ENCODE measurements at regions not wholly inside any gene's neighbourhood (a gene's known extent, or its start where the extent isn't known, plus 50 kb on each side); places are given as distances from the start of the nearest gene placed in this dataset.

DNA sequence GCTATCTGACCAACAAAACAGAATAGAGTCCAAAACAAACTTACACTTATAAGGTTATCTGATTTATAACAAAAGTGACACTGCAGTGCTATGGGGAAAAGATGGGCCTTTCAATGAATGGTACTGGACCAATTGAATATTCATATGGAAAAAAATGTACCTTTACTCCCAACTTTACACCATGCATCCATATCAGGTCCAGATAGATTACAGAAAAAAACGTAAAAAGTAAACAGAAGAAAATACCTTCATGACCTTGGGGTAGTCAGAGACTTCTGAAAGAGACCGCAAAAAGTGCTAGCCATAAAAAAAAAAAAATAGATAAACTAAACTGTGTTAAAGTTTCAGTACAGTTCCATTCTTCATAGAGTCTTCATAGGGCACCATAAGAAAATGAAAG lies 308.3 kb downstream of the GXYLT1 start:
- H3K4me1 Mint-ChIP-seq (ENCODE audit: unreplicated experiment): no peaks in the 10 kb centered on the region
- TF ChIP-seq, protein P1, sequence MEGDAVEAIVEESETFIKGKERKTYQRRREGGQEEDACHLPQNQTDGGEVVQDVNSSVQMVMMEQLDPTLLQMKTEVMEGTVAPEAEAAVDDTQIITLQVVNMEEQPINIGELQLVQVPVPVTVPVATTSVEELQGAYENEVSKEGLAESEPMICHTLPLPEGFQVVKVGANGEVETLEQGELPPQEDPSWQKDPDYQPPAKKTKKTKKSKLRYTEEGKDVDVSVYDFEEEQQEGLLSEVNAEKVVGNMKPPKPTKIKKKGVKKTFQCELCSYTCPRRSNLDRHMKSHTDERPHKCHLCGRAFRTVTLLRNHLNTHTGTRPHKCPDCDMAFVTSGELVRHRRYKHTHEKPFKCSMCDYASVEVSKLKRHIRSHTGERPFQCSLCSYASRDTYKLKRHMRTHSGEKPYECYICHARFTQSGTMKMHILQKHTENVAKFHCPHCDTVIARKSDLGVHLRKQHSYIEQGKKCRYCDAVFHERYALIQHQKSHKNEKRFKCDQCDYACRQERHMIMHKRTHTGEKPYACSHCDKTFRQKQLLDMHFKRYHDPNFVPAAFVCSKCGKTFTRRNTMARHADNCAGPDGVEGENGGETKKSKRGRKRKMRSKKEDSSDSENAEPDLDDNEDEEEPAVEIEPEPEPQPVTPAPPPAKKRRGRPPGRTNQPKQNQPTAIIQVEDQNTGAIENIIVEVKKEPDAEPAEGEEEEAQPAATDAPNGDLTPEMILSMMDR (IDR thresholded peaks at IDR 0.05; ENCODE audit: unreplicated experiment): no peak
- no peak overlapping the region for H3K27ac Mint-ChIP-seq (ENCODE audit: unreplicated experiment)
- no peak for DNase-seq (ENCODE audit: low spot score)
- peaks cover 1% of the 10 kb centered on the region for H3K27me3 Mint-ChIP-seq (ENCODE audit: unreplicated experiment)
- no peaks in the 10 kb centered on the region for H3K36me3 Mint-ChIP-seq (ENCODE audit: low read depth, unreplicated experiment)
- no peak overlapping the region for H3K4me3 Mint-ChIP-seq (ENCODE audit: unreplicated experiment)
- no peaks in the 10 kb centered on the region for H3K9me3 Mint-ChIP-seq (ENCODE audit: unreplicated experiment)

DNA sequence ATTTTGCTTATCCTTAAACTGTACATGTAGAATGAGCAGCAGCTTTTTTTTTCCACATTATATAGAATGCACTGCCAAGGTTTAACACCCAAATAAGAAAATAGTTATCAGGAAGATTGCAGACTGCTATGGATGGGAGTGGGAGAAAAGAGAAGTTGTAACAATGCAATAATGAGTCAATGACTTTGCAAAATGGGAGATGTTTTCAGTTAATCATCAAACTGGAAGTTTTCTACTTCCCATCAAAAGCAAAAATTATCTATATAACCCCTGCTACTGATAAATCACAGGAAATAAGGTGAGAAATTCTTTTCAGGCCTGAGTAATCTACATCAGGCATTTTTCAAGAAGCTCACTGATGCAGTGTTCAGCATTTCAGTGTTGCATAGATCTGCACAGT lies 309.1 kb downstream of the GXYLT1 start:
- no peak for DNase-seq (ENCODE audit: low spot score)
- H3K4me1 Mint-ChIP-seq (ENCODE audit: unreplicated experiment): no peaks in the 10 kb centered on the region
- H3K36me3 Mint-ChIP-seq (ENCODE audit: low read depth, unreplicated experiment): no peaks in the 10 kb centered on the region
- H3K27me3 Mint-ChIP-seq (ENCODE audit: unreplicated experiment): peaks cover 1% of the 10 kb centered on the region
- H3K4me3 Mint-ChIP-seq (ENCODE audit: unreplicated experiment): no peak overlapping the region
- H3K9me3 Mint-ChIP-seq (ENCODE audit: unreplicated experiment): no peaks in the 10 kb centered on the region
- TF ChIP-seq, protein P1 (IDR thresholded peaks at IDR 0.05; ENCODE audit: unreplicated experiment): no peak
- no peak overlapping the region for H3K27ac Mint-ChIP-seq (ENCODE audit: unreplicated experiment)

DNA sequence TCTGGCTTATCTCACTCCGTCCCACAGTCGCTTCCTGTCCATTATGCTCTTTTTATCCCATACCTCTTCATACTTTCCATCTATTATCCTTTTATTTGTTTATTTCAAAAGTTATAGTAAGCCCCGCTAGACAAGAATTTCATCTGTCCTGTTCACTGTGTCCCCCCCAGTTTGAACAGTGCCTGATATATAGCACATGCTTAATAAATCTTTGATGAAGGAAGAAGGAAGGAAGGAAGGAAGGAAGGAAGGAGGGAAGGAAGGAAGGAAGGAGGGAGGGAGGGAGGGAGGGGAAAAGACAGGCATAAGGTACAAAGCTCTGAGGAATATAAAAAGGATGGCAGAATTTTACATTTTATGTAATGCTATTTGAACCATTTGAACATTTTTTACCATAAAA lies 324.7 kb downstream of the GXYLT1 start:
- Mint-ChIP-seq H3K4me1 (ENCODE audit: unreplicated experiment) (no peaks in the 10 kb centered on the region), H3K4me3 (ENCODE audit: unreplicated experiment) (no peak overlapping the region), H3K27me3 (ENCODE audit: unreplicated experiment) (no peaks in the 10 kb centered on the region), H3K27ac (ENCODE audit: unreplicated experiment) (no peak overlapping the region), H3K36me3 (ENCODE audit: low read depth, unreplicated experiment) (no peaks in the 10 kb centered on the region), H3K9me3 (ENCODE audit: unreplicated experiment) (no peaks in the 10 kb centered on the region)
- DNase-seq (ENCODE audit: low spot score): no peak
- TF ChIP-seq, protein P1 (IDR thresholded peaks at IDR 0.05; ENCODE audit: unreplicated experiment): no peak

DNA sequence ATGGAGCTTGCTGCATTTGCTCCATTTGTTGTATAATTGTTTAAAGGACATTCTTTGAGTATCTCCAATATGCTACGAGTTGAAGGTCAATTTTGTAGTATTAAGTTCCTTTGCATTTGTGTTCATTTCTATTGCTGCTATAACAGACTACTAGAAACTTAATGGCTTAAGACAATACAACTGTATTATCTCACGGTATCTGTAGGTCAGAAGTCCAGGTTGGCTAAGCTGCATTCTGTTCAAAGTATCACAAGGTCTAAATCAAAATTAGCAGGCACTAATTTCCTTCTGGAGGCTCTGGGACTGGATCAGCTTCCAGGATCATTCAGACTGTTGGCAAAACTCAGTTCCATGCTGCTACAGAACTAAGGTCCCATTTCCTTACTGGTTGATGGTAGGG lies 340.6 kb downstream of the GXYLT1 start:
- Mint-ChIP-seq H3K27me3 (ENCODE audit: unreplicated experiment) (no peaks in the 10 kb centered on the region), H3K4me1 (ENCODE audit: unreplicated experiment) (peaks cover 3% of the 10 kb centered on the region), H3K9me3 (ENCODE audit: unreplicated experiment) (no peaks in the 10 kb centered on the region), H3K4me3 (ENCODE audit: unreplicated experiment) (no peak overlapping the region), H3K27ac (ENCODE audit: unreplicated experiment) (no peak overlapping the region), H3K36me3 (ENCODE audit: low read depth, unreplicated experiment) (no peaks in the 10 kb centered on the region)
- no peak for DNase-seq (ENCODE audit: low spot score)
- TF ChIP-seq, protein P1 (IDR thresholded peaks at IDR 0.05; ENCODE audit: unreplicated experiment): no peak

DNA sequence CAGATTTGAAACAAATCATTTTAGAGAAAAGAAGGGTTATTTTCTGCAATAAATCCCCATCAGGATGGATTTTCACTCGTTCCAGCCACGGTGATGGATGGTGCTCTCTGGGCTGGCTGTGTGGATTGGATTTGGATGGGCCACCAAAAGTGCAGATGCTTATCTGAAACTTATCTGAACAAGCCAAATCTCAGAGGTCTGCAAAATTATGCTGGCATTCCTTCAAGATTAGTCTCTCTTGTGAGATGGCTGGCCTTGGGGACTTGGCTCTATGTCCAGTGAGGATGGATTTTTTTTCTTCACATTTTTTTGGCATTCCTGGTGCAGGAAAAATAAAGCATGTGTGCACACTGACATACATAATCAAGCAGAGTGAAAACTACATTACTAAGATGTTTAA lies 341.9 kb downstream of the GXYLT1 start:
- no peaks in the 10 kb centered on the region for H3K36me3 Mint-ChIP-seq (ENCODE audit: low read depth, unreplicated experiment)
- no peak for DNase-seq (ENCODE audit: low spot score)
- H3K27ac Mint-ChIP-seq (ENCODE audit: unreplicated experiment): no peak overlapping the region
- H3K4me3 Mint-ChIP-seq (ENCODE audit: unreplicated experiment): no peak overlapping the region
- no peaks in the 10 kb centered on the region for H3K27me3 Mint-ChIP-seq (ENCODE audit: unreplicated experiment)
- H3K9me3 Mint-ChIP-seq (ENCODE audit: unreplicated experiment): no peaks in the 10 kb centered on the region
- H3K4me1 Mint-ChIP-seq (ENCODE audit: unreplicated experiment): peaks cover 3% of the 10 kb centered on the region
- TF ChIP-seq, protein P1 (IDR thresholded peaks at IDR 0.05; ENCODE audit: unreplicated experiment): no peak
